OCI-LY3 (cell line): ENCODE measurements at regions not wholly inside any gene's neighbourhood (a gene's known extent, or its start where the extent isn't known, plus 50 kb on each side); places are given as distances from the start of the nearest gene placed in this dataset.

Experiments used
- H2AFZ ChIP-seq: fragments of 200-600, 300-600 bp; shearing (Covaris generic); 2 replicates; pipeline ENCODE4 v1.6.0; 2014; ENCODE audit warnings: antibody characterized with exemption, low read depth, low read length
- H3K27ac ChIP-seq: fragments of 200-600, 300-600 bp; sonication (generic); 2 replicates; pipeline ENCODE4 v1.5.1; 2014; ENCODE audit warnings: mild to moderate bottlenecking, low read length, moderate library complexity, mixed read lengths
- H3K27me3 ChIP-seq: fragments of 200-600, 300-600 bp; sonication (generic); 2 replicates; pipeline ENCODE4 v1.6.1; 2014; ENCODE audit warnings: low read depth, low read length, mixed read lengths
- H3K36me3 ChIP-seq: fragments of 200-600, 300-600 bp; sonication (generic); replicated peaks from 2 replicates; pipeline ENCODE3; 2014; ENCODE audit warnings: low read depth, low read length, mixed read lengths
- H3K4me1 ChIP-seq: fragments of 300-600, 200-600 bp; sonication (generic); 2 replicates; pipeline ENCODE4 v1.6.1; 2014; ENCODE audit warnings: low read length, mixed read lengths
- H3K4me2 ChIP-seq: fragments of 200-600, 300-600 bp; sonication (generic); 2 replicates; pipeline ENCODE4 v1.6.1; 2014; ENCODE audit warnings: low read length, mixed read lengths
- H3K4me3 ChIP-seq: fragments of 300-600, 200-600 bp; sonication (generic); 2 replicates; pipeline ENCODE4 v1.5.1; 2014; ENCODE audit warnings: antibody characterized with exemption, mild to moderate bottlenecking, low read length, moderate library complexity
- H3K79me2 ChIP-seq: fragments of 300-600, 200-600 bp; shearing (Covaris generic); 2 replicates; pipeline ENCODE4 v1.6.1; 2014; ENCODE audit warnings: mild to moderate bottlenecking, low read length, mixed read lengths
- H3K9ac ChIP-seq: fragments of 300-600, 200-600 bp; shearing (Covaris generic); 2 replicates; pipeline ENCODE4 v1.6.0; 2014; ENCODE audit warnings: mild to moderate bottlenecking, low read length, moderate library complexity
- H3K9me3 ChIP-seq: fragments of 200-600, 300-600 bp; shearing (Covaris generic); 2 replicates; pipeline ENCODE4 v1.6.1; 2014; ENCODE audit warnings: low read length, mixed read lengths; ENCODE audit not compliant: insufficient read depth
- H4K20me1 ChIP-seq: fragments of 200-600, 300-600 bp; sonication (generic); 2 replicates; pipeline ENCODE4 v1.6.1; 2016; ENCODE audit warnings: low read length, mixed read lengths; ENCODE audit not compliant: insufficient read depth
- CTCF ChIP-seq: fragments of 200-600, 300-600 bp; sonication (generic); IDR thresholded peaks from 2 replicates; pipeline ENCODE4 v1.5.1; 2014; ENCODE audit warnings: antibody characterized with exemption, low read length, low read depth
- EZH2phosphoT487 ChIP-seq: fragments of 200-600 bp; shearing (Covaris generic); IDR thresholded peaks from 2 replicates; pipeline ENCODE4 v1.6.1; 2018; ENCODE audit warnings: antibody characterized with exemption, mixed run types, low read depth

GRCh38 chr5:58326022-58326421 is 133.9 kb downstream of the PLK2 start:
- no peaks in the 10 kb centered on the region for H3K79me2 ChIP-seq
- TF ChIP-seq EZH2phosphoT487 (no peak), CTCF (no peak)
- H2AFZ ChIP-seq: no peak overlapping the region

GRCh38 chr5:58322453-58322852 is 137.4 kb downstream of the PLK2 start:
- Histone ChIP-seq H3K9me3 (no peaks in the 10 kb centered on the region), H3K4me2 (no peak overlapping the region), H3K27me3 (no peaks in the 10 kb centered on the region), H3K36me3 (no peaks in the 10 kb centered on the region), H4K20me1 (no peaks in the 10 kb centered on the region), H3K79me2 (no peaks in the 10 kb centered on the region), H2AFZ (no peak overlapping the region), H3K4me3 (no peak overlapping the region), H3K27ac (no peak overlapping the region), H3K4me1 (peaks cover 6% of the 10 kb centered on the region), H3K9ac (no peak overlapping the region)
- TF ChIP-seq EZH2phosphoT487 (no peak), CTCF (no peak)

More at GRCh38 chr5:58326022-58326421, 133.9 kb downstream of the PLK2 start:
- no peaks in the 10 kb centered on the region for H3K36me3 ChIP-seq
- H3K9ac ChIP-seq: no peak overlapping the region
- no peak overlapping the region for H3K4me3 ChIP-seq
- H3K4me1 ChIP-seq: peaks cover 9% of the 10 kb centered on the region
- no peak overlapping the region for H3K4me2 ChIP-seq
- no peaks in the 10 kb centered on the region for H4K20me1 ChIP-seq
- H3K27me3 ChIP-seq: no peaks in the 10 kb centered on the region
- no peaks in the 10 kb centered on the region for H3K9me3 ChIP-seq
- no peak overlapping the region for H3K27ac ChIP-seq

GRCh38 chr5:58318468-58318867 is 141.4 kb downstream of the PLK2 start:
- Histone ChIP-seq H2AFZ (no peak overlapping the region), H3K4me1 (no peaks in the 10 kb centered on the region), H3K4me3 (no peak overlapping the region), H3K36me3 (no peaks in the 10 kb centered on the region), H3K27ac (no peak overlapping the region), H3K27me3 (no peaks in the 10 kb centered on the region), H4K20me1 (no peaks in the 10 kb centered on the region), H3K4me2 (no peak overlapping the region), H3K9me3 (no peaks in the 10 kb centered on the region), H3K9ac (no peak overlapping the region), H3K79me2 (no peaks in the 10 kb centered on the region)
- TF ChIP-seq CTCF (no peak), EZH2phosphoT487 (no peak)

GRCh38 chr5:58317808-58318207 is 142.1 kb downstream of the PLK2 start:
- Histone ChIP-seq H3K36me3 (no peaks in the 10 kb centered on the region), H3K4me3 (no peak overlapping the region), H3K27ac (no peak overlapping the region), H3K4me2 (no peak overlapping the region), H3K79me2 (no peaks in the 10 kb centered on the region), H3K9ac (no peak overlapping the region), H2AFZ (no peak overlapping the region), H3K9me3 (no peaks in the 10 kb centered on the region), H3K27me3 (no peaks in the 10 kb centered on the region), H4K20me1 (no peaks in the 10 kb centered on the region), H3K4me1 (no peaks in the 10 kb centered on the region)
- no peak for TF ChIP-seq CTCF
- TF ChIP-seq EZH2phosphoT487: no peak
